Ascending aorta (tissue), 2 donors: ENCODE measurements at regions not wholly inside any gene's neighbourhood (a gene's known extent, or its start where the extent isn't known, plus 50 kb on each side); places are given as distances from the start of the nearest gene placed in this dataset.

Experiments
- DNase-seq, 2 donors: peaks; one replicate each; pipeline ENCODE4 v3.0.0-alpha.2; 2019; ENCODE audit warnings: low spot score in 2 of 2
- H3K27ac ChIP-seq, 2 donors: fragments of 200-600 bp; sonication (generic); one replicate each; pipeline ENCODE4 v1.5.1; 2016 to 2017; ENCODE audit warnings: mild to moderate bottlenecking in 1 of 2
- H3K27me3 ChIP-seq: fragments of 200-600 bp; sonication (generic); one replicate; pipeline ENCODE4 v1.5.1; 2017
- H3K36me3 ChIP-seq, 2 donors: fragments of 200-600 bp; sonication (generic); one replicate each; pipeline ENCODE4 v1.5.1; 2016
- H3K4me1 ChIP-seq, 2 donors: fragments of 200-600 bp; sonication (generic); one replicate each; pipeline ENCODE4 v1.5.1; 2016 to 2017; ENCODE audit warnings: mild to moderate bottlenecking in 1 of 2
- H3K4me3 ChIP-seq, 2 donors: fragments of 200-600 bp; sonication (generic); one replicate each; pipeline ENCODE4 v1.5.1; 2016 to 2017; ENCODE audit warnings: mild to moderate bottlenecking in 1 of 2
- H3K9me3 ChIP-seq, 2 donors: fragments of 200-600 bp; sonication (generic); one replicate each; pipeline ENCODE4 v1.5.1; 2016
- CTCF ChIP-seq, 3 experiments: fragments of 200-600 bp in 2 of 3; fragments of 450-650 bp in 1 of 3; sonication (generic) in 2 of 3; IDR thresholded peaks; one replicate each; pipeline ENCODE4 v1.5.1; 2016 to 2019; ENCODE audit warnings: antibody characterized with exemption in 3 of 3, mild to moderate bottlenecking in 1 of 3, moderate library complexity in 1 of 3
- intact Hi-C: fragments of 100-400 bp; cut with DNase I; formaldehyde crosslinking; loops from one replicate; pipeline ENCODE4 v1.15.1; 2023

DNA sequence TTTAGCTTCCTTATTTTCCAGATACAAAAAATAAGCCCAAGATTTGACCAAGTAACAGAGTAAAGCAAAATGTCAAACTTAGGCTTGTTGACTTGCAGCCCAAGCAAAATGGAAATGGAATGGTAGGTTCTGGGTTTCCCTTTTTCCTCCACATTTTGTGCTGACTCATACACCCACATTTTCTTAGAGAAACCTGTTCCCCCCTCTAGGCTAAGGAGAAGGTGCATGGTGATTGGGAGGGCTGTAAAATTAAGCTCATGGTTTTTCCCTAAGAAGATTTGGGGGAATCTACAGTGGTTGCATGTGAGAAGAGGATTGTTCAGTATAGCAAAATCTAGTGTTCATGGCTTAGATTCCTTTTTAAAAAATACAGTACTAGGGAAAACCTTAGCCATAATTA is 127.4 kb downstream of the ARL4A start:
- no peak for DNase-seq
- H3K4me1 ChIP-seq: no peaks in the 10 kb centered on the region
- H3K27ac ChIP-seq: no peak overlapping the region
- TF ChIP-seq CTCF (IDR thresholded peaks at IDR 0.05): no peak
- intact Hi-C loops: no loop called here
- H3K9me3 ChIP-seq: no peaks in the 10 kb centered on the region
- H3K4me3 ChIP-seq: no peak overlapping the region
- no peaks in the 10 kb centered on the region for H3K36me3 ChIP-seq
- H3K27me3 ChIP-seq: no peaks in the 10 kb centered on the region

DNA sequence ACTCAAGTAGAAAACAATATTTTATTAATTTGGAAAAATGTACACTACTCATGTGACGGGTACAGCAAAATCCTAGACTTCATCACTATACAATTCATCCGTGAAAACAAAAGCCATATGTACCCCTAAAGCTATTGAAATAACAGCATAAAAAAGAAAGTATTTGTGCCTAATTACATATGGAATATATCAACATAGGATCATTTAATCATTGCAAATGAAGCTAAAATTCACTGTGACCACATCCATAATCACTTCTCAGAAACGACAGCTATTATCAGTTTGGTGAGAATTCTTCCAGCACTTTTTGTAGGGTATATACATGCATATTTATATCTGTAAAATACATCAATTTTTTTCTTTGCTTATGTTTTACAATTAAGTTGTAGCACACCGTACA is 128.0 kb downstream of the ARL4A start:
- intact Hi-C loops: no loop called here
- no peak for TF ChIP-seq CTCF (IDR thresholded peaks at IDR 0.05)
- H3K27me3 ChIP-seq: no peaks in the 10 kb centered on the region
- no peak overlapping the region for H3K4me3 ChIP-seq
- H3K27ac ChIP-seq: no peak overlapping the region
- no peak for DNase-seq
- no peaks in the 10 kb centered on the region for H3K36me3 ChIP-seq
- no peaks in the 10 kb centered on the region for H3K4me1 ChIP-seq
- no peaks in the 10 kb centered on the region for H3K9me3 ChIP-seq

DNA sequence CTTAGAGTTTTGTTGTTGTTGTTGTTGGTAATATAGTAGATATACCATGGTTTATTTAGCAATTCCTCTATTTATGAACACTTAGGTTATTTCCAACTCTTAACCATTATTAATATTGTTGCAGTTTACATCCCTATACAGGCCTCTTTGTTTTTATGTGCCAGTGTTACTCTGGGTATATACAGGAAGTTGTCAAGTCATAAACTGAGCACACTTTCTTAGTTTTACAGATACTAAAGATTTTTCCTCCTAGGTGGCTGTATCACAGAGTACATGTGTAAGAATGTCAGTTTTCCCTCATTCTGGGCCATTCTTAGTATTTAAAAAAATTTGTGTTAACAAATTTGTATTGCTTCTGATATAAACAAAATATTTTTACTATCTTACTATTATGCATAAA is 128.4 kb downstream of the ARL4A start:
- Histone ChIP-seq H3K27me3 (no peaks in the 10 kb centered on the region), H3K4me1 (no peaks in the 10 kb centered on the region), H3K36me3 (no peaks in the 10 kb centered on the region), H3K4me3 (no peak overlapping the region), H3K27ac (no peak overlapping the region), H3K9me3 (no peaks in the 10 kb centered on the region)
- intact Hi-C loops: no loop called here
- no peak for TF ChIP-seq CTCF (IDR thresholded peaks at IDR 0.05)
- no peak for DNase-seq

DNA sequence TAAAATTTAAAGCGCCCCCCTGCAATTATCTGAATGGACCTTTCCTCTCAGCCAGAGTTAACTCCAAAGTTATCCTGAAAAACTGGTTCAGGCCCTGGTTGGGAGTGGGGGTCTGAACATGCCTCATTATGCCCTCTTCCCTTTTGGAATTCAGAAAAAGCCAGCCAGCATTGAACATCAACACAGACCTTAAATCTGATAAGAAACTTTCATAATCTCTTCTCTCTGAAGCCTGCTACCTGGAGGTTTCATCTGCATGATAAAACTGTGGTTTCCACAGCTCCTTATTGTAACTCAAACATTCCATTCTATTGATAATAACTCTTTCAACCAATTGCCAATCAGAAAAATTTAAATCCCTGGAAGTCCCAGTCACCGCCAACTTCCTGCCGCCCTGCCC is 133.3 kb downstream of the ARL4A start:
- intact Hi-C loops: no loop called here
- no peaks in the 10 kb centered on the region for H3K4me1 ChIP-seq
- H3K36me3 ChIP-seq: no peaks in the 10 kb centered on the region
- H3K9me3 ChIP-seq: no peaks in the 10 kb centered on the region
- H3K4me3 ChIP-seq: no peak overlapping the region
- no peak overlapping the region for H3K27ac ChIP-seq
- H3K27me3 ChIP-seq: no peaks in the 10 kb centered on the region
- no peak for TF ChIP-seq CTCF (IDR thresholded peaks at IDR 0.05)
- no peak for DNase-seq

DNA sequence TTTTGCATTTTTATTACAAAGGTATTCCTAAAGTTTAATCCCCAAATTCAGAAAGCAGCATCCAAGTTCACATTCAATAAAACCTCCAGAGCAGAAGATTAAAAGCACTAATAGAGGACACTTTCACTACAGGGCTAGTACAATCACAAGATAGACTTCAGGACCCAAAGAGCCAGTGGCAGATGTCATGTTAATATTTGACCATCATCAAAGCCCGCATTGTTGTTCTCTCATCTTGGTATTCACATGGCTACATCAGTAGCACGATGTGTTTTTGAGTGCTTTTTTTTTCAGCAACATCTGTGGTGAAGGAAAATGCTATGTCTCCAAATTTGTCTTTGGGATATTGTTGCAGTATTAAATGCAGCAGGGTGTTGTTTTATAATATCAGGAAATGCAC is 134.3 kb downstream of the ARL4A start:
- no peak for DNase-seq
- Histone ChIP-seq H3K9me3 (no peaks in the 10 kb centered on the region), H3K27ac (no peak overlapping the region), H3K4me1 (no peaks in the 10 kb centered on the region), H3K4me3 (no peak overlapping the region), H3K27me3 (no peaks in the 10 kb centered on the region), H3K36me3 (no peaks in the 10 kb centered on the region)
- intact Hi-C loops: no loop called here
- no peak for TF ChIP-seq CTCF (IDR thresholded peaks at IDR 0.05)

DNA sequence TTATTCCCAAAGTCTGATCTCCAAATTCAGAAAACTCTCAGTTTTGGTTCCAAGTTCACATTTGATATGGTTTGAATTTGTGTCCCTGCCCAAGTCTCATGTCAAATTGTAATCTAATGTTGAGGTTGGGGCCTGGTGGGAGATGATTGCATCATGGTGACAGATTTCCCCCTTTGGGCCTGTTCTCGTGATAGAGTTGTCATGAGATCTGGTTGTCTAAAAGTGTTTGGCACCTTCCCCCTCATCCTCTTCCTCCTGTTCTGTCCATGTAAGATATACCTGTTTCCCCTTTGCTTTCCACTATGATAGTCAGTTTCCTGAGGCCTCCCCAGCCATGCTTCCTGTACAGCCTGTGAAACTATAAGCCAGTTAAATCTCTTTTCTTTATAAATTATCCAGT is 138.6 kb downstream of the ARL4A start:
- H3K27ac ChIP-seq: no peak overlapping the region
- H3K4me3 ChIP-seq: no peak overlapping the region
- H3K9me3 ChIP-seq: no peaks in the 10 kb centered on the region
- no peaks in the 10 kb centered on the region for H3K27me3 ChIP-seq
- H3K36me3 ChIP-seq: no peaks in the 10 kb centered on the region
- TF ChIP-seq CTCF (IDR thresholded peaks at IDR 0.05): no peak
- DNase-seq: no peak
- intact Hi-C loops: no loop called here
- no peaks in the 10 kb centered on the region for H3K4me1 ChIP-seq
